ENCODE measurements at regions not wholly inside any gene's neighbourhood (a gene's known extent, or its start where the extent isn't known, plus 50 kb on each side); places are given as distances from the start of the nearest gene placed in this dataset.

DNA sequence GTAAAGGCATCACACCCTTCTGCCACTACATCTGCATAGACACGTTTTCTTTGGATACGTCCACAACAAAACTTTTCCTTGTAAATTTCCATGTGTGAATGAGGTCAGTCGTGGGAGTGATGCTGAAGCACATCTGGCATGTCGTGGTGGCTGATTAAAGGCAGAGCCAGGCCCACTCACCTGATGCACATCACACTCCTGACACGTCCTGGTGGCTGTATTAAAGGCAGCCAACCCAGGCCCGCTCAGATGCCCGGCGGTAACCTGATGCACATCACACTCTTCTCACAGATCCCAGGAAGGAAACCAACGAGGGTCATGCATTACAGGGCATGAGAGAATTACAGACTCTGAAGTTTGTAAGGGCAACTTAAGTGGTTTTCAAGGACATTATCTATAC, 321.6 kb upstream of the B3GAT1 start:
- peaks cover 0 to 12% of the 10 kb centered on the region in 2 experiments; a peak in 2 of 5 replicates for H3K27me3 ChIP-seq (ENCODE audit: control insufficient read depth in 1 of 2, insufficient read depth in 2 of 2, low read length in 2 of 2)
- H3K9me3 ChIP-seq (ENCODE audit: low read length), result no peaks in the 10 kb centered on the region
- 28% methylated on average over 9 of the region's 9 CpGs for WGBS (ENCODE audit: low lambda C conversion rate)
- no peak overlapping the region for H2AFZ ChIP-seq (ENCODE audit: low read length)
- no peak overlapping the region for H3K4me2 ChIP-seq (ENCODE audit: low read depth, low read length)
- H3K27ac ChIP-seq (ENCODE audit: extremely low read length, insufficient read depth, low read length), result no peak overlapping the region
- intact Hi-C loops (cut with micrococcal nuclease; ENCODE audit: unreplicated experiment), result no loop called here
- no peak for DNase-seq (ENCODE audit: low spot score)
- CTCF ChIA-PET (ENCODE audit: low intra/inter-chr PET ratio, low total read pairs), result no interaction called here
- H4K20me1 ChIP-seq (ENCODE audit: insufficient read depth, low read length), result no peaks in the 10 kb centered on the region
- FAIRE-seq, result no peak
- POLR2A ChIA-PET, result no interaction called here
- in situ Hi-C loops (cut with HindIII; ENCODE audit: extremely low pct_ligation_motif_present, low pct_unique_long_range_greater_than_20kb), result no loop called here
- no peaks in the 10 kb centered on the region for H3K79me2 ChIP-seq (ENCODE audit: insufficient read depth, low read length)
- H3K9ac ChIP-seq (ENCODE audit: insufficient read depth, low read depth, low read length), result no peak overlapping the region
- no peak overlapping the region for H3K4me3 ChIP-seq (replicated peaks in 1 of 3; ENCODE audit: insufficient read depth in 1 of 3, low read depth in 2 of 3, low read length in 3 of 3)
- no TSS peak for BruUV-seq (replicated peaks)
- H3K4me1 ChIP-seq (ENCODE audit: insufficient read depth, low read length), result peaks cover 10% of the 10 kb centered on the region; the same call in 1 of the 2 replicates
- no peaks in the 10 kb centered on the region for H3K36me3 ChIP-seq (replicated peaks in 1 of 2; ENCODE audit: control insufficient read depth in 1 of 2, insufficient read depth in 2 of 2, low read length in 2 of 2)
- ATAC-seq, result no peak
- TF ChIP-seq ZNF773 (CRISPR knock-in tag; IDR thresholded peaks at IDR 0.05; ENCODE audit: borderline replicate concordance) (no peak), ZFP41 (CRISPR knock-in tag; IDR thresholded peaks at IDR 0.05; ENCODE audit: borderline replicate concordance) (no peak), CEBPZ (IDR thresholded peaks at IDR 0.05; ENCODE audit: low read length) (no peak), RAD51 (IDR thresholded peaks at IDR 0.05; ENCODE audit: borderline replicate concordance) (no peak), ZNF101 (CRISPR knock-in tag; IDR thresholded peaks at IDR 0.05; ENCODE audit: borderline replicate concordance, low read depth) (no peak), NONO (IDR thresholded peaks at IDR 0.05) (no peak), NONO (CRISPR knock-in tag; conservative IDR thresholded peaks at IDR 0.05) (no peak), THAP11 (CRISPR knock-in tag; IDR thresholded peaks at IDR 0.05) (no peak), KLF11 (CRISPR knock-in tag; IDR thresholded peaks at IDR 0.05) (no peak), ZNF326 (CRISPR knock-in tag; IDR thresholded peaks at IDR 0.05; ENCODE audit: borderline replicate concordance) (no peak), KDM3A (CRISPR knock-in tag; IDR thresholded peaks at IDR 0.05; ENCODE audit: low read depth) (no peak), ISL2 (CRISPR knock-in tag; IDR thresholded peaks at IDR 0.05) (no peak), NFE2 (CRISPR knock-in tag; IDR thresholded peaks at IDR 0.05) (no peak)
- TF ChIP-seq, protein P1, sequence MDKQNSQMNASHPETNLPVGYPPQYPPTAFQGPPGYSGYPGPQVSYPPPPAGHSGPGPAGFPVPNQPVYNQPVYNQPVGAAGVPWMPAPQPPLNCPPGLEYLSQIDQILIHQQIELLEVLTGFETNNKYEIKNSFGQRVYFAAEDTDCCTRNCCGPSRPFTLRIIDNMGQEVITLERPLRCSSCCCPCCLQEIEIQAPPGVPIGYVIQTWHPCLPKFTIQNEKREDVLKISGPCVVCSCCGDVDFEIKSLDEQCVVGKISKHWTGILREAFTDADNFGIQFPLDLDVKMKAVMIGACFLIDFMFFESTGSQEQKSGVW (CRISPR knock-in tag; IDR thresholded peaks at IDR 0.05; ENCODE audit: borderline replicate concordance), result no peak
- TF ChIP-seq, protein P2, sequence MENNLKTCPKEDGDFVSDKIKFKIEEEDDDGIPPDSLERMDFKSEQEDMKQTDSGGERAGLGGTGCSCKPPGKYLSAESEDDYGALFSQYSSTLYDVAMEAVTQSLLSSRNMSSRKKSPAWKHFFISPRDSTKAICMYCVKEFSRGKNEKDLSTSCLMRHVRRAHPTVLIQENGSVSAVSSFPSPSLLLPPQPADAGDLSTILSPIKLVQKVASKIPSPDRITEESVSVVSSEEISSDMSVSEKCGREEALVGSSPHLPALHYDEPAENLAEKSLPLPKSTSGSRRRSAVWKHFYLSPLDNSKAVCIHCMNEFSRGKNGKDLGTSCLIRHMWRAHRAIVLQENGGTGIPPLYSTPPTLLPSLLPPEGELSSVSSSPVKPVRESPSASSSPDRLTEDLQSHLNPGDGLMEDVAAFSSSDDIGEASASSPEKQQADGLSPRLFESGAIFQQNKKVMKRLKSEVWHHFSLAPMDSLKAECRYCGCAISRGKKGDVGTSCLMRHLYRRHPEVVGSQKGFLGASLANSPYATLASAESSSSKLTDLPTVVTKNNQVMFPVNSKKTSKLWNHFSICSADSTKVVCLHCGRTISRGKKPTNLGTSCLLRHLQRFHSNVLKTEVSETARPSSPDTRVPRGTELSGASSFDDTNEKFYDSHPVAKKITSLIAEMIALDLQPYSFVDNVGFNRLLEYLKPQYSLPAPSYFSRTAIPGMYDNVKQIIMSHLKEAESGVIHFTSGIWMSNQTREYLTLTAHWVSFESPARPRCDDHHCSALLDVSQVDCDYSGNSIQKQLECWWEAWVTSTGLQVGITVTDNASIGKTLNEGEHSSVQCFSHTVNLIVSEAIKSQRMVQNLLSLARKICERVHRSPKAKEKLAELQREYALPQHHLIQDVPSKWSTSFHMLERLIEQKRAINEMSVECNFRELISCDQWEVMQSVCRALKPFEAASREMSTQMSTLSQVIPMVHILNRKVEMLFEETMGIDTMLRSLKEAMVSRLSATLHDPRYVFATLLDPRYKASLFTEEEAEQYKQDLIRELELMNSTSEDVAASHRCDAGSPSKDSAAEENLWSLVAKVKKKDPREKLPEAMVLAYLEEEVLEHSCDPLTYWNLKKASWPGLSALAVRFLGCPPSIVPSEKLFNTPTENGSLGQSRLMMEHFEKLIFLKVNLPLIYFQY (CRISPR knock-in tag; IDR thresholded peaks at IDR 0.05; ENCODE audit: borderline replicate concordance), result no peak
- TF ChIP-seq, protein P3, sequence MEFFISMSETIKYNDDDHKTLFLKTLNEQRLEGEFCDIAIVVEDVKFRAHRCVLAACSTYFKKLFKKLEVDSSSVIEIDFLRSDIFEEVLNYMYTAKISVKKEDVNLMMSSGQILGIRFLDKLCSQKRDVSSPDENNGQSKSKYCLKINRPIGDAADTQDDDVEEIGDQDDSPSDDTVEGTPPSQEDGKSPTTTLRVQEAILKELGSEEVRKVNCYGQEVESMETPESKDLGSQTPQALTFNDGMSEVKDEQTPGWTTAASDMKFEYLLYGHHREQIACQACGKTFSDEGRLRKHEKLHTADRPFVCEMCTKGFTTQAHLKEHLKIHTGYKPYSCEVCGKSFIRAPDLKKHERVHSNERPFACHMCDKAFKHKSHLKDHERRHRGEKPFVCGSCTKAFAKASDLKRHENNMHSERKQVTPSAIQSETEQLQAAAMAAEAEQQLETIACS (CRISPR knock-in tag; IDR thresholded peaks at IDR 0.05), result no peak
